Astrocyte (in vitro differentiated cells and primary cell): ENCODE measurements at regions not wholly inside any gene's neighbourhood (a gene's known extent, or its start where the extent isn't known, plus 50 kb on each side); places are given as distances from the start of the nearest gene placed in this dataset.

ENCODE experiments used
- CTCF ChIP-seq: IDR thresholded peaks from 2 replicates; pipeline ENCODE4 v1.5.1; 2011; ENCODE audit warnings: low read depth, mild to moderate bottlenecking, inconsistent platforms, low read length, moderate library complexity; ENCODE audit not compliant: insufficient read depth
- EZH2 ChIP-seq: IDR thresholded peaks from 2 replicates; pipeline ENCODE4 v1.6.1; 2012; ENCODE audit warnings: mild to moderate bottlenecking, low read length, inconsistent platforms; ENCODE audit not compliant: insufficient read depth

- no peak for TF ChIP-seq CTCF
- no peak for TF ChIP-seq EZH2
Measured at GRCh38 chr7:112940314-112940732, 146.3 kb downstream of the GPR85 start.
